IMR-90 (cell line): ENCODE measurements at regions not wholly inside any gene's neighbourhood (a gene's known extent, or its start where the extent isn't known, plus 50 kb on each side); places are given as distances from the start of the nearest gene placed in this dataset.

ENCODE experiments used
- ATAC-seq: fragments of 200-7000 bp; cut with Tn5 transposase; 2 replicates; pipeline ENCODE4 v1.9.1; 2020; ENCODE audit warnings: low read depth, mild to moderate bottlenecking, moderate library complexity
- BruUV-seq: library from RNA; stranded (reverse); fragments of 400-500 nt; replicated peaks from 2 replicates; lab custom pipeline; 2021; lab: Mats Ljungman, UMichigan
- CTCF ChIA-PET: fragments of 300-600 bp; formaldehyde crosslinking; extraction: SDS; loops from one replicate; lab custom pipeline; 2021; ENCODE audit warnings: antibody characterized with exemption; lab: Yijun Ruan, JAX
- POLR2A ChIA-PET: fragments of 300-600 bp; sonication (Branson Sonifier 250); formaldehyde crosslinking; loops from one replicate; lab custom pipeline; 2022; ENCODE audit warnings: antibody characterized with exemption; ENCODE audit not compliant: unreplicated experiment; lab: Charles Lee
- DNase-seq: peaks from one replicate; pipeline ENCODE4 v3.0.0; 2013
- H2AFZ ChIP-seq: replicated peaks from 2 replicates; pipeline ENCODE3; 2013; ENCODE audit warnings: low read length, mild to moderate bottlenecking; ENCODE audit not compliant: poor library complexity
- H2AK5ac ChIP-seq: 2 replicates; pipeline ENCODE4 v1.6.1; 2013; ENCODE audit warnings: low read depth, low read length, inconsistent platforms
- H2AK9ac ChIP-seq: replicated peaks from 2 replicates; pipeline ENCODE3; 2013; ENCODE audit warnings: mild to moderate bottlenecking, low read depth, low read length, moderate library complexity; ENCODE audit not compliant: poor library complexity
- H2BK120ac ChIP-seq: 2 replicates; pipeline ENCODE4 v1.6.1; 2013; ENCODE audit warnings: low read depth, low read length, inconsistent platforms
- H2BK15ac ChIP-seq: 3 replicates; pipeline ENCODE4 v1.6.1; 2013; ENCODE audit warnings: low read depth, low read length, inconsistent platforms
- H2BK20ac ChIP-seq: 2 replicates; pipeline ENCODE4 v1.6.1; 2013; ENCODE audit warnings: low read depth, mild to moderate bottlenecking, inconsistent platforms, low read length, moderate library complexity
- H2BK5ac ChIP-seq: 2 replicates; pipeline ENCODE4 v1.6.1; 2013; ENCODE audit warnings: mild to moderate bottlenecking, low read depth, low read length, inconsistent platforms; ENCODE audit not compliant: poor library complexity, severe bottlenecking
- H3K14ac ChIP-seq: replicated peaks from 2 replicates; pipeline ENCODE4 v1.6.1; 2013; ENCODE audit warnings: low read depth, low read length, inconsistent platforms
- H3K18ac ChIP-seq: 2 replicates; pipeline ENCODE4 v1.6.1; 2013; ENCODE audit warnings: low read depth, low read length, control low read depth
- H3K23ac ChIP-seq: 2 replicates; pipeline ENCODE4 v1.6.1; 2013; ENCODE audit warnings: low read depth, low read length, inconsistent platforms
- H3K27ac ChIP-seq: 2 replicates; pipeline ENCODE4 v1.5.1; 2013; ENCODE audit warnings: mild to moderate bottlenecking, control low read depth, low read length; ENCODE audit not compliant: insufficient read depth
- H3K27me3 ChIP-seq: 2 replicates; pipeline ENCODE4 v1.6.1; 2013; ENCODE audit warnings: low read length; ENCODE audit not compliant: control insufficient read depth, insufficient read depth
- H3K36me3 ChIP-seq: 2 replicates; pipeline ENCODE4 v1.6.1; 2013; ENCODE audit warnings: low read length, mixed read lengths; ENCODE audit not compliant: control insufficient read depth, insufficient read depth
- H3K4ac ChIP-seq: 2 replicates; pipeline ENCODE4 v1.6.1; 2013; ENCODE audit warnings: low read depth, low read length, inconsistent platforms
- H3K4me1 ChIP-seq: 2 replicates; pipeline ENCODE4 v1.6.1; 2013; ENCODE audit warnings: low read length, mixed read lengths; ENCODE audit not compliant: control insufficient read depth, insufficient read depth
- H3K4me2 ChIP-seq: 2 replicates; pipeline ENCODE4 v1.6.1; 2013; ENCODE audit warnings: low read depth, mild to moderate bottlenecking, control low read depth, low read length, moderate library complexity
- H3K4me3 ChIP-seq: 2 replicates; pipeline ENCODE4 v1.5.1; 2013; ENCODE audit warnings: low read depth, mild to moderate bottlenecking, control low read depth, low read length, moderate library complexity; ENCODE audit not compliant: insufficient read depth
- H3K56ac ChIP-seq: 2 replicates; pipeline ENCODE4 v1.6.1; 2013; ENCODE audit warnings: low read length, inconsistent platforms; ENCODE audit not compliant: insufficient read depth; ENCODE audit errors: extremely low read depth
- H3K79me1 ChIP-seq, 2 experiments: 2 replicates each; pipeline ENCODE4 v1.6.1; 2013; ENCODE audit warnings: low read length in 2 of 2, inconsistent platforms in 1 of 2, low read depth in 1 of 2
- H3K9ac ChIP-seq: 2 replicates; pipeline ENCODE4 v1.6.1; 2013; ENCODE audit warnings: low read depth, low read length, control low read depth
- H3K9me1 ChIP-seq: 2 replicates; pipeline ENCODE4 v1.6.1; 2013; ENCODE audit warnings: low read length, inconsistent platforms; ENCODE audit not compliant: insufficient read depth
- H3K9me3 ChIP-seq: 2 replicates; pipeline ENCODE4 v1.6.1; 2013; ENCODE audit warnings: low read length; ENCODE audit not compliant: control insufficient read depth, insufficient read depth
- H4K20me1 ChIP-seq: 2 replicates; pipeline ENCODE4 v1.6.1; 2013; ENCODE audit warnings: low read length, inconsistent platforms; ENCODE audit not compliant: insufficient read depth
- H4K5ac ChIP-seq: 2 replicates; pipeline ENCODE4 v1.6.1; 2013; ENCODE audit warnings: mild to moderate bottlenecking, low read depth, low read length, control low read depth
- H4K8ac ChIP-seq, 2 experiments: 2 replicates each; pipeline ENCODE4 v1.6.1; 2013; ENCODE audit warnings: low read depth in 2 of 2, low read length in 2 of 2, control low read depth in 1 of 2, inconsistent platforms in 1 of 2
- H4K91ac ChIP-seq: 2 replicates; pipeline ENCODE4 v1.6.1; 2013; ENCODE audit warnings: low read depth, low read length, inconsistent platforms; ENCODE audit not compliant: insufficient read depth
- CEBPB ChIP-seq: IDR thresholded peaks from 2 replicates; pipeline ENCODE4 v1.6.1; 2012; ENCODE audit warnings: low read depth, low read length, improper control_type of control experiment
- CHD1 ChIP-seq: IDR thresholded peaks from 2 replicates; pipeline ENCODE4 v1.6.1; 2012; ENCODE audit warnings: low read depth, low read length, improper control_type of control experiment
- FOS ChIP-seq: fragments of 150-350 bp; IDR thresholded peaks from 2 replicates; pipeline ENCODE4 v1.6.1; 2016; ENCODE audit warnings: low read depth, low read length
- MAFK ChIP-seq: IDR thresholded peaks from 2 replicates; pipeline ENCODE4 v1.6.1; 2012; ENCODE audit warnings: low read depth, low read length, improper control_type of control experiment
- MAZ ChIP-seq: IDR thresholded peaks from 2 replicates; pipeline ENCODE4 v1.6.1; 2012; ENCODE audit warnings: low read depth, mild to moderate bottlenecking, low read length, improper control_type of control experiment, moderate library complexity, borderline replicate concordance
- NFE2L2 ChIP-seq: fragments of 150-350 bp; IDR thresholded peaks from 2 replicates; pipeline ENCODE4 v1.6.1; 2016; ENCODE audit warnings: low read depth, mild to moderate bottlenecking, low read length
- RFX5 ChIP-seq: IDR thresholded peaks from 2 replicates; pipeline ENCODE4 v1.8.0; 2012; ENCODE audit warnings: low read depth, mild to moderate bottlenecking, low read length, moderate library complexity
- USF2 ChIP-seq: fragments of 150-350 bp; IDR thresholded peaks from 2 replicates; pipeline ENCODE4 v1.6.1; 2017; ENCODE audit warnings: mild to moderate bottlenecking, antibody characterized with exemption, low read length, low read depth
- WGBS, 2 experiments: methylation state at CpG; one replicate each; pipeline versions ENCODE4 v1.1.5 to v1.1.7; 2013; ENCODE audit warnings: missing lambda C conversion rate in 2 of 2; ENCODE audit not compliant: insufficient read length in 1 of 2; ENCODE audit errors: extremely low coverage in 2 of 2; 5-methylcytosine and 5-hydroxymethylcytosine counted together
- dilution Hi-C: fragments of 300-500 bp; cut with HindIII; formaldehyde crosslinking; loops from one replicate; pipeline ENCODE4 v1.14.3; 2018; ENCODE audit warnings: low sequenced_read_pairs; ENCODE audit not compliant: unreplicated experiment
- in situ Hi-C: fragments of 300-500 bp; cut with MboI; formaldehyde crosslinking; loops from 3 replicates; pipeline ENCODE4 v1.14.3; 2019; ENCODE audit warnings: low sequenced_read_pairs, inconsistent platforms, mixed read lengths
- intact Hi-C: fragments of 100-400 bp; cut with micrococcal nuclease; formaldehyde crosslinking; loops from 2 replicates; pipeline ENCODE4 v1.10.0; 2022
- TF ChIP-seq, protein P1 (sequence below): fragments of 150-350 bp; IDR thresholded peaks from 2 replicates; pipeline ENCODE4 v1.6.1; 2016; ENCODE audit warnings: low read depth, mild to moderate bottlenecking, low read length, moderate library complexity, borderline replicate concordance
- TF ChIP-seq, protein P2 (sequence below): conservative IDR thresholded peaks from 2 replicates; pipeline ENCODE4 v1.5.1; 2012; ENCODE audit warnings: mild to moderate bottlenecking, low read depth, low read length, improper control_type of control experiment

DNA sequence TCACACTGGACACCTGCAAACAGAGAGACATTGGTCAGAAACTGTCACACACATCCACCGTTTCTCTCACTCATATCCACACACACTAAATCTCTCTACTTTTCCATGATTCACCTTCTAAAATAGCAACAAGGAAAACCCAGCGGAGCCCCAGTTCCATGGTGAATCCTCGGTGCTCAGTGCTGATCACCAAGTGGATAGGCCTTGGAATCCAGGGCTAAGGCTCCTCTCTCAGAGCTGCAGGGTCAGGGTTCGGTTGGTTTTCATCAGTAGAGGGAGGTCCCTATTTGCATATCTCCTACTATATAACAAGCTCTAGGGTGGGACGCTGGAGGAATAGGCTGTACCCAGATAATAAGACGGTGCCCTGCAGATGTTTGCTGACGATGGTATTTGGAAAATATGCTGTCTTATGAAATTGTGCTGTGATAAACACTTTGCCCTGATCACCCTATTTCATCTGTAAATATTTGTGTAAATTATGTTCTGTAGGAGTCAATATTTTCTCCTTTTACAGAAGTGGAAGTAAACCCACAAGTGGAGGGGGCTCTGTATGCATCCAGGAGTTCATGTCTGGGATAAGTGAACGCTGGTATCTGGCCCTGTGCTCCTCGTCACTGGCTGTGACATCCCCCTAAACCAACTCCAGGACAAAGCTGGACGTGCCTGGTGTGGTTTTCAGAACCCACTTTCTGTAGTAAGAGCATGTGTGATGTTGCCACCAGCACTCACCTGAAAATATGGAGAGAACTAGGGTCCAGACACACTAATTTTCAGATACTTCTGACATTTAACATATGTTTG, 709.2 kb downstream of the TMEM121 start:
- H3K4ac ChIP-seq = no peak overlapping the region
- H2AK9ac ChIP-seq = no peak overlapping the region
- in situ Hi-C loops = no loop called here
- WGBS, 2 experiments = 60% methylated on average over 1 of the region's 10 CpGs; no CpG with 5 or more reads in 1 of the 2 experiments
- no peak overlapping the region for H2BK5ac ChIP-seq
- no peak overlapping the region for H3K4me3 ChIP-seq
- no peak overlapping the region for H4K8ac ChIP-seq
- H3K9me1 ChIP-seq = no peaks in the 10 kb centered on the region
- BruUV-seq = no TSS peak
- H4K20me1 ChIP-seq = no peaks in the 10 kb centered on the region
- no peak overlapping the region for H3K23ac ChIP-seq
- ChIA-PET POLR2A (interaction anchor here (0.6 kb wide), 1 partner anchor 39 kb away, joined by 4 read pairs; no protein-coding TSS in a partner anchor), CTCF (no interaction called here)
- no peak overlapping the region for H3K9ac ChIP-seq
- H3K27ac ChIP-seq = no peak overlapping the region
- no peak overlapping the region for H2BK20ac ChIP-seq
- H3K4me1 ChIP-seq = no peaks in the 10 kb centered on the region
- H2BK120ac ChIP-seq = no peak overlapping the region
- dilution Hi-C loops = no loop called here
- TF ChIP-seq USF2 (no peak), NFE2L2 (no peak), FOS (no peak), RFX5 (no peak), CHD1 (no peak), MAFK (no peak), CEBPB (no peak), MAZ (no peak)
- TF ChIP-seq, protein P1, sequence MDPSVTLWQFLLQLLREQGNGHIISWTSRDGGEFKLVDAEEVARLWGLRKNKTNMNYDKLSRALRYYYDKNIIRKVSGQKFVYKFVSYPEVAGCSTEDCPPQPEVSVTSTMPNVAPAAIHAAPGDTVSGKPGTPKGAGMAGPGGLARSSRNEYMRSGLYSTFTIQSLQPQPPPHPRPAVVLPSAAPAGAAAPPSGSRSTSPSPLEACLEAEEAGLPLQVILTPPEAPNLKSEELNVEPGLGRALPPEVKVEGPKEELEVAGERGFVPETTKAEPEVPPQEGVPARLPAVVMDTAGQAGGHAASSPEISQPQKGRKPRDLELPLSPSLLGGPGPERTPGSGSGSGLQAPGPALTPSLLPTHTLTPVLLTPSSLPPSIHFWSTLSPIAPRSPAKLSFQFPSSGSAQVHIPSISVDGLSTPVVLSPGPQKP = no peak
- TF ChIP-seq, protein P2, sequence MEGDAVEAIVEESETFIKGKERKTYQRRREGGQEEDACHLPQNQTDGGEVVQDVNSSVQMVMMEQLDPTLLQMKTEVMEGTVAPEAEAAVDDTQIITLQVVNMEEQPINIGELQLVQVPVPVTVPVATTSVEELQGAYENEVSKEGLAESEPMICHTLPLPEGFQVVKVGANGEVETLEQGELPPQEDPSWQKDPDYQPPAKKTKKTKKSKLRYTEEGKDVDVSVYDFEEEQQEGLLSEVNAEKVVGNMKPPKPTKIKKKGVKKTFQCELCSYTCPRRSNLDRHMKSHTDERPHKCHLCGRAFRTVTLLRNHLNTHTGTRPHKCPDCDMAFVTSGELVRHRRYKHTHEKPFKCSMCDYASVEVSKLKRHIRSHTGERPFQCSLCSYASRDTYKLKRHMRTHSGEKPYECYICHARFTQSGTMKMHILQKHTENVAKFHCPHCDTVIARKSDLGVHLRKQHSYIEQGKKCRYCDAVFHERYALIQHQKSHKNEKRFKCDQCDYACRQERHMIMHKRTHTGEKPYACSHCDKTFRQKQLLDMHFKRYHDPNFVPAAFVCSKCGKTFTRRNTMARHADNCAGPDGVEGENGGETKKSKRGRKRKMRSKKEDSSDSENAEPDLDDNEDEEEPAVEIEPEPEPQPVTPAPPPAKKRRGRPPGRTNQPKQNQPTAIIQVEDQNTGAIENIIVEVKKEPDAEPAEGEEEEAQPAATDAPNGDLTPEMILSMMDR = no peak
- intact Hi-C loops = no loop called here
- no peak overlapping the region for H3K4me2 ChIP-seq
- H3K79me1 ChIP-seq = no peaks in the 10 kb centered on the region
- no peak overlapping the region for H4K91ac ChIP-seq
- ATAC-seq (no peak), DNase-seq (no peak)
- H2BK15ac ChIP-seq = no peak overlapping the region
- no peaks in the 10 kb centered on the region for H3K27me3 ChIP-seq
- no peak overlapping the region for H4K5ac ChIP-seq
- H3K9me3 ChIP-seq = peaks cover 18% of the 10 kb centered on the region
- no peak overlapping the region for H2AK5ac ChIP-seq
- H3K56ac ChIP-seq = no peak overlapping the region
- H3K14ac ChIP-seq = no peak overlapping the region
- H2AFZ ChIP-seq = no peak overlapping the region
- no peaks in the 10 kb centered on the region for H3K36me3 ChIP-seq
- H3K18ac ChIP-seq = no peak overlapping the region
